ENCODE measurements at regions not wholly inside any gene's neighbourhood (a gene's known extent, or its start where the extent isn't known, plus 50 kb on each side); places are given as distances from the start of the nearest gene placed in this dataset.

- TF ChIP-seq, protein P1, sequence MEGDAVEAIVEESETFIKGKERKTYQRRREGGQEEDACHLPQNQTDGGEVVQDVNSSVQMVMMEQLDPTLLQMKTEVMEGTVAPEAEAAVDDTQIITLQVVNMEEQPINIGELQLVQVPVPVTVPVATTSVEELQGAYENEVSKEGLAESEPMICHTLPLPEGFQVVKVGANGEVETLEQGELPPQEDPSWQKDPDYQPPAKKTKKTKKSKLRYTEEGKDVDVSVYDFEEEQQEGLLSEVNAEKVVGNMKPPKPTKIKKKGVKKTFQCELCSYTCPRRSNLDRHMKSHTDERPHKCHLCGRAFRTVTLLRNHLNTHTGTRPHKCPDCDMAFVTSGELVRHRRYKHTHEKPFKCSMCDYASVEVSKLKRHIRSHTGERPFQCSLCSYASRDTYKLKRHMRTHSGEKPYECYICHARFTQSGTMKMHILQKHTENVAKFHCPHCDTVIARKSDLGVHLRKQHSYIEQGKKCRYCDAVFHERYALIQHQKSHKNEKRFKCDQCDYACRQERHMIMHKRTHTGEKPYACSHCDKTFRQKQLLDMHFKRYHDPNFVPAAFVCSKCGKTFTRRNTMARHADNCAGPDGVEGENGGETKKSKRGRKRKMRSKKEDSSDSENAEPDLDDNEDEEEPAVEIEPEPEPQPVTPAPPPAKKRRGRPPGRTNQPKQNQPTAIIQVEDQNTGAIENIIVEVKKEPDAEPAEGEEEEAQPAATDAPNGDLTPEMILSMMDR (IDR thresholded peaks at IDR 0.05; ENCODE audit: control insufficient read depth, extremely low read depth, insufficient read depth): no peak
- no peak overlapping the region for H3K4me3 ChIP-seq (ENCODE audit: low read depth, low read length)
- DNase-seq (ENCODE audit: low read depth): no peak
These were observed 694.1 kb downstream of the BRD1 start for GRCh38 chr22:49133541-49133940.

- TF ChIP-seq, protein P1 (IDR thresholded peaks at IDR 0.05; ENCODE audit: control insufficient read depth, extremely low read depth, insufficient read depth): no peak
- DNase-seq (ENCODE audit: low read depth): no peak
- no peak overlapping the region for H3K4me3 ChIP-seq (ENCODE audit: low read depth, low read length)
These were observed 695.7 kb downstream of the BRD1 start for GRCh38 chr22:49132009-49132408.

GRCh38 chr22:49129736-49130135, 697.9 kb downstream of the BRD1 start:
- DNase-seq (ENCODE audit: low read depth): no peak
- TF ChIP-seq, protein P1 (IDR thresholded peaks at IDR 0.05; ENCODE audit: control insufficient read depth, extremely low read depth, insufficient read depth): no peak

DNA sequence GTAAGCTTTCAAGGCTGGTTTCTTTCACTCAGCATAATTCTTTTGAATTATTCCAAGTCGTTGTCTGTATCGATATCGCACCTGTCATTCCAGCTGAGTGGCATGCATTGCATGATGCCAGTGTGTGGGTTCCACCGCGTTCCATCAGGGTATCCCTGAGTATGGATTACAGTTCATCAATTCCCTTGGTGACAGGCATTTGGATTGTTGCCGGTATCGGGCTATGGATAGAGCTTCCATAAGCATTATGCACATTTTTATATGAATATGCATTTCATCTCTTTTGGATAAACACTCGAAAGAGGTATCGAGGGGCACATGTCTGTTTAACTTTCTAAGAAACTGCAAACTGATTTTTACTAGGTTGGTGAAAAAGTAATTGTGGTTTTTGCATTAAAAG, 698.8 kb downstream of the BRD1 start:
- TF ChIP-seq, protein P1 (IDR thresholded peaks at IDR 0.05; ENCODE audit: control insufficient read depth, extremely low read depth, insufficient read depth): no peak
- H3K4me3 ChIP-seq (ENCODE audit: low read depth, low read length): no peak overlapping the region
- no peak for DNase-seq (ENCODE audit: low read depth)

More at GRCh38 chr22:49129736-49130135, 697.9 kb downstream of the BRD1 start:
- no peak overlapping the region for H3K4me3 ChIP-seq (ENCODE audit: low read depth, low read length)

DNA sequence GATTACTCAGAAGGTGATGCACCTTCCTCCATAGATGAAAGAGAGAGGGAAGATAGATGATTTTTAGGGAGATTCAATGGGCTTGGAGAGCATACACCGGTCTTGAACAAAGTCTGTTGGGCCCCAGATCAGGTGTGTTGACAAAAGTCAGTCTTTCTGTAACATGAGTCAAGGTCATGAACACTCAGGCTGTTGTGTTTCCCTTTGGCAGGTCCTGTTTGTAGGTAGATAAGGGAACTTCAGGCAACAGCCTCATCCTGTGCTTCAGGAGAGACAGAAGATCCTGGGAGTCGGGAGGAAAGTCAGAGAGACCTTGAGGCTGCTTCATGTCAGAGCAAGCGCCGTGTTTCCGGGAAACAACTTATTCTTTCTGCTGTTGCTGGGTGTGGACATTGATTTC, 703.1 kb downstream of the BRD1 start:
- DNase-seq (ENCODE audit: low read depth): no peak
- no peak overlapping the region for H3K4me3 ChIP-seq (ENCODE audit: low read depth, low read length)
- TF ChIP-seq, protein P1 (IDR thresholded peaks at IDR 0.05; ENCODE audit: control insufficient read depth, extremely low read depth, insufficient read depth): no peak

- no peak overlapping the region for H3K4me3 ChIP-seq (ENCODE audit: low read depth, low read length)
- DNase-seq (ENCODE audit: low read depth): no peak
- TF ChIP-seq, protein P1 (IDR thresholded peaks at IDR 0.05; ENCODE audit: control insufficient read depth, extremely low read depth, insufficient read depth): no peak
These were observed 704.0 kb downstream of the BRD1 start for GRCh38 chr22:49123621-49124192.

- TF ChIP-seq, protein P1 (IDR thresholded peaks at IDR 0.05; ENCODE audit: control insufficient read depth, extremely low read depth, insufficient read depth): no peak
- no peak for DNase-seq (ENCODE audit: low read depth)
- H3K4me3 ChIP-seq (ENCODE audit: low read depth, low read length): no peak overlapping the region
These were observed 708.1 kb downstream of the BRD1 start for GRCh38 chr22:49119551-49119952.
